Trophoblast cell (in vitro differentiated cells and primary cell): ENCODE measurements at regions not wholly inside any gene's neighbourhood (a gene's known extent, or its start where the extent isn't known, plus 50 kb on each side); places are given as distances from the start of the nearest gene placed in this dataset.

Experiments
- DNase-seq, 2 donors: peaks; one replicate each; pipeline ENCODE4 v3.0.0-alpha.2; 2016
- H2AFZ ChIP-seq: 2 replicates; pipeline ENCODE4 v1.6.1; 2013; ENCODE audit warnings: low read length, moderate library complexity, mild to moderate bottlenecking; ENCODE audit not compliant: insufficient read depth, poor library complexity
- H2AK5ac ChIP-seq: 2 replicates; pipeline ENCODE4 v1.6.1; 2013; ENCODE audit warnings: mild to moderate bottlenecking, low read length
- H2BK120ac ChIP-seq: 2 replicates; pipeline ENCODE4 v1.6.1; 2013; ENCODE audit warnings: low read length, mild to moderate bottlenecking, moderate library complexity; ENCODE audit not compliant: insufficient read depth, poor library complexity
- H2BK12ac ChIP-seq: 2 replicates; pipeline ENCODE4 v1.6.1; 2013; ENCODE audit warnings: mild to moderate bottlenecking, low read length, moderate library complexity
- H2BK5ac ChIP-seq: 2 replicates; pipeline ENCODE4 v1.6.1; 2013; ENCODE audit warnings: low read length, low read depth, moderate library complexity, mild to moderate bottlenecking; ENCODE audit not compliant: poor library complexity
- H3K14ac ChIP-seq: 2 replicates; pipeline ENCODE4 v1.6.1; 2013; ENCODE audit warnings: mild to moderate bottlenecking, low read length
- H3K18ac ChIP-seq: 2 replicates; pipeline ENCODE4 v1.6.1; 2013; ENCODE audit warnings: mild to moderate bottlenecking, low read length
- H3K23ac ChIP-seq: 2 replicates; pipeline ENCODE4 v1.6.1; 2013; ENCODE audit warnings: low read length
- H3K27ac ChIP-seq: 2 replicates; pipeline ENCODE4 v1.5.1; 2013; ENCODE audit warnings: low read depth, mild to moderate bottlenecking, inconsistent platforms, low read length, moderate library complexity
- H3K27me3 ChIP-seq: 2 replicates; pipeline ENCODE4 v1.6.1; 2013; ENCODE audit warnings: inconsistent platforms, mild to moderate bottlenecking, low read length, moderate library complexity; ENCODE audit not compliant: insufficient read depth
- H3K36me3 ChIP-seq, 2 experiments: 1 replicate in 1 of 2; 2 replicates in 1 of 2; pipeline ENCODE4 v1.6.1; 2013; ENCODE audit warnings: low read length in 2 of 2, mild to moderate bottlenecking in 2 of 2, moderate library complexity in 1 of 2; ENCODE audit not compliant: insufficient read depth in 2 of 2, control insufficient read depth in 1 of 2
- H3K4ac ChIP-seq: 2 replicates; pipeline ENCODE4 v1.6.1; 2013; ENCODE audit warnings: low read depth, mild to moderate bottlenecking, low read length, moderate library complexity
- H3K4me1 ChIP-seq, 2 experiments: 1 replicate in 1 of 2; 2 replicates in 1 of 2; pipeline ENCODE4 v1.6.1; 2013; ENCODE audit warnings: low read length in 2 of 2, mild to moderate bottlenecking in 2 of 2, moderate library complexity in 1 of 2; ENCODE audit not compliant: insufficient read depth in 2 of 2, control insufficient read depth in 1 of 2
- H3K4me2 ChIP-seq: 2 replicates; pipeline ENCODE4 v1.6.1; 2013; ENCODE audit warnings: inconsistent platforms, mild to moderate bottlenecking, low read length, moderate library complexity
- H3K4me3 ChIP-seq: 2 replicates; pipeline ENCODE4 v1.5.1; 2013; ENCODE audit warnings: mild to moderate bottlenecking, low read depth, low read length, inconsistent platforms
- H3K79me1 ChIP-seq: one replicate; pipeline ENCODE4 v1.6.1; 2013; ENCODE audit warnings: low read length
- H3K79me2 ChIP-seq: 2 replicates; pipeline ENCODE4 v1.6.1; 2013; ENCODE audit warnings: low read length, mild to moderate bottlenecking; ENCODE audit not compliant: control insufficient read depth, insufficient read depth, poor library complexity
- H3K9ac ChIP-seq: 2 replicates; pipeline ENCODE4 v1.6.1; 2013; ENCODE audit warnings: mild to moderate bottlenecking, low read length
- H3K9me3 ChIP-seq: 2 replicates; pipeline ENCODE4 v1.6.1; 2013; ENCODE audit warnings: low read depth, mild to moderate bottlenecking, control low read depth, inconsistent platforms, low read length; ENCODE audit not compliant: insufficient read depth
- H4K12ac ChIP-seq: 2 replicates; pipeline ENCODE4 v1.6.1; 2013; ENCODE audit warnings: low read depth, mild to moderate bottlenecking, low read length, moderate library complexity
- H4K8ac ChIP-seq: 2 replicates; pipeline ENCODE4 v1.6.1; 2013; ENCODE audit warnings: low read depth, mild to moderate bottlenecking, low read length, moderate library complexity
- H4K91ac ChIP-seq: one replicate; pipeline ENCODE4 v1.6.1; 2013; ENCODE audit warnings: low read depth, mild to moderate bottlenecking, low read length, moderate library complexity
- WGBS: extraction: QIAGEN DNeasy Blood & Tissue Kit; methylation state at CpG from one replicate; pipeline ENCODE4 v1.1.7; 2013; ENCODE audit warnings: missing lambda C conversion rate; ENCODE audit not compliant: insufficient read length, insufficient coverage; ENCODE audit errors: extremely low coverage; 5-methylcytosine and 5-hydroxymethylcytosine counted together

- H4K12ac ChIP-seq = no peak overlapping the region
- WGBS = no CpG with 5 or more reads among the region's 4 CpGs
- H3K36me3 ChIP-seq = no peaks in the 10 kb centered on the region
- no peak overlapping the region for H3K9ac ChIP-seq
- peaks cover 1% of the 10 kb centered on the region for H3K9me3 ChIP-seq
- H3K4me1 ChIP-seq = peaks cover 2% of the 10 kb centered on the region in 2 experiments
- H2BK5ac ChIP-seq = no peak overlapping the region
- H2BK12ac ChIP-seq = no peak overlapping the region
- no peak overlapping the region for H2AK5ac ChIP-seq
- H2BK120ac ChIP-seq = no peak overlapping the region
- H3K4ac ChIP-seq = no peak overlapping the region
- peaks cover 2% of the 10 kb centered on the region for H3K79me1 ChIP-seq
- H3K4me2 ChIP-seq = no peak overlapping the region
- no peak overlapping the region for H3K14ac ChIP-seq
- H3K4me3 ChIP-seq = no peak overlapping the region
- H3K27ac ChIP-seq = no peak overlapping the region
- peak in 1 of 2 donors; percentile 44 for DNase-seq
- no peak overlapping the region for H3K18ac ChIP-seq
- no peak overlapping the region for H4K8ac ChIP-seq
- no peak overlapping the region for H3K23ac ChIP-seq
- no peak overlapping the region for H4K91ac ChIP-seq
- no peak overlapping the region for H2AFZ ChIP-seq
- no peaks in the 10 kb centered on the region for H3K27me3 ChIP-seq
- H3K79me2 ChIP-seq = no peaks in the 10 kb centered on the region
Observed at GRCh38 chr13:106911627-106912026, 343.7 kb upstream of the ARGLU1 start.

- Histone ChIP-seq H2BK5ac (no peak overlapping the region), H3K18ac (no peak overlapping the region), H2AK5ac (no peak overlapping the region), H3K9ac (no peak overlapping the region), H3K4ac (no peak overlapping the region), H2BK120ac (no peak overlapping the region), H3K23ac (no peak overlapping the region), H3K27ac (no peak overlapping the region), H2AFZ (no peak overlapping the region), H3K4me3 (no peak overlapping the region), H3K79me2 (no peaks in the 10 kb centered on the region), H3K79me1 (peaks cover 2% of the 10 kb centered on the region), H3K27me3 (no peaks in the 10 kb centered on the region), H2BK12ac (no peak overlapping the region), H3K14ac (no peak overlapping the region), H3K4me2 (no peak overlapping the region), H4K12ac (no peak overlapping the region), H4K91ac (no peak overlapping the region), H3K4me1 (peaks cover 2% of the 10 kb centered on the region in 2 experiments), H3K36me3 (no peaks in the 10 kb centered on the region), H3K9me3 (peaks cover 1% of the 10 kb centered on the region), H4K8ac (no peak overlapping the region)
- WGBS = no CpG with 5 or more reads among the region's 5 CpGs
- no peak for DNase-seq
Observed at GRCh38 chr13:106911020-106911419, 343.1 kb upstream of the ARGLU1 start.

- H3K9me3 ChIP-seq = peaks cover 1% of the 10 kb centered on the region
- H3K18ac ChIP-seq = no peak overlapping the region
- no peak for DNase-seq
Observed at GRCh38 chr13:106906426-106906996, 338.6 kb upstream of the ARGLU1 start.

GRCh38 chr13:106905380-106906162, 337.6 kb upstream of the ARGLU1 start:
- H3K4ac ChIP-seq = no peak overlapping the region
- H3K4me2 ChIP-seq = no peak overlapping the region
- no peak overlapping the region for H4K8ac ChIP-seq
- H3K79me1 ChIP-seq = no peaks in the 10 kb centered on the region
- no peak overlapping the region for H2BK5ac ChIP-seq
- no CpG with 5 or more reads among the region's 14 CpGs for WGBS
- H3K4me3 ChIP-seq = no peak overlapping the region
- no peak overlapping the region for H2BK12ac ChIP-seq
- no peak overlapping the region for H4K91ac ChIP-seq
- no peaks in the 10 kb centered on the region for H3K79me2 ChIP-seq
- no peak for DNase-seq
- no peaks in the 10 kb centered on the region for H3K36me3 ChIP-seq
- no peak overlapping the region for H3K23ac ChIP-seq
- no peak overlapping the region for H4K12ac ChIP-seq
- H3K18ac ChIP-seq = no peak overlapping the region
- H3K27me3 ChIP-seq = no peaks in the 10 kb centered on the region
- no peaks in the 10 kb centered on the region for H3K4me1 ChIP-seq
- no peak overlapping the region for H3K14ac ChIP-seq
- H3K27ac ChIP-seq = no peak overlapping the region
- H3K9ac ChIP-seq = no peak overlapping the region
- no peak overlapping the region for H2AFZ ChIP-seq
- H2AK5ac ChIP-seq = no peak overlapping the region
- H2BK120ac ChIP-seq = no peak overlapping the region
- H3K9me3 ChIP-seq = peaks cover 1% of the 10 kb centered on the region

More at GRCh38 chr13:106906426-106906996, 338.6 kb upstream of the ARGLU1 start:
- Histone ChIP-seq H3K4me2 (no peak overlapping the region), H3K4me1 (no peaks in the 10 kb centered on the region), H3K36me3 (no peaks in the 10 kb centered on the region), H3K27ac (no peak overlapping the region), H2BK12ac (no peak overlapping the region), H2BK120ac (no peak overlapping the region), H4K91ac (no peak overlapping the region), H3K79me1 (no peaks in the 10 kb centered on the region), H3K4ac (no peak overlapping the region), H4K8ac (no peak overlapping the region), H2AK5ac (no peak overlapping the region), H3K27me3 (no peaks in the 10 kb centered on the region), H2AFZ (no peak overlapping the region), H3K4me3 (no peak overlapping the region), H3K79me2 (no peaks in the 10 kb centered on the region), H2BK5ac (no peak overlapping the region), H3K23ac (no peak overlapping the region), H3K9ac (no peak overlapping the region), H4K12ac (no peak overlapping the region), H3K14ac (no peak overlapping the region)
- no CpG with 5 or more reads among the region's 13 CpGs for whole genome bisulfite sequencing
